ENCODE measurements at regions not wholly inside any gene's neighbourhood (a gene's known extent, or its start where the extent isn't known, plus 50 kb on each side); places are given as distances from the start of the nearest gene placed in this dataset.

DNA sequence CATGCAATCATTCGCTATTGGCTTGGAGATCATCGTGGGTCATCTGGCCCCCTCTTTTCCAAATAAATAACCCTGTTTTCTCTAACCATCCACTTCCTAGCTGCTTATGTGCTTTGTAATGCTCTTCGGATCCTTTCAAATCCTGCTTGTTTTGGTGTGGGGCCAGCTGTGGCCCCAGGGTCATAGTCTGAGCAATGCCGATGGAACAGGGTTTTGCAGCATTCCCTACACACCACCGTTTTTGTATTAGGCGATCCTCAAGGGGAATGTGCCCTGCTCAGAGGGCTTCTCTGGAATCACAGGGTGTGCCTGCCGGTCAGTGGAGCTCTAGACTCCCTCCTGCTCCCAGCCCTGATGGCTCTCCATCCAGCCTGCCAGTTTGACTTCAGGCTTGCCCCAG lies 78.1 kb upstream of the NRXN3 start:
- H3K4me2 ChIP-seq (ENCODE audit: low read depth, low read length), result peak overlapping the region; percentile 18; the same call in 1 of the 2 replicates
- no peaks in the 10 kb centered on the region for H4K20me1 ChIP-seq (ENCODE audit: insufficient read depth, low read length)
- no peak overlapping the region for H3K4me3 ChIP-seq (replicated peaks in 1 of 3; ENCODE audit: insufficient read depth in 1 of 3, low read depth in 2 of 3, low read length in 3 of 3)
- WGBS (ENCODE audit: low lambda C conversion rate), result 0% methylated on average over 6 of the region's 7 CpGs
- no peak overlapping the region for H3K27ac ChIP-seq (ENCODE audit: extremely low read length, insufficient read depth, low read length)
- H3K27me3 ChIP-seq (ENCODE audit: control insufficient read depth in 1 of 2, insufficient read depth in 2 of 2, low read length in 2 of 2), result peaks cover 5 to 44% of the 10 kb centered on the region in 2 experiments; a peak in 4 of 5 replicates
- peaks cover 22% of the 10 kb centered on the region for H3K4me1 ChIP-seq (ENCODE audit: insufficient read depth, low read length)
- H3K9me3 ChIP-seq (ENCODE audit: low read length), result no peaks in the 10 kb centered on the region
- intact Hi-C loops (cut with micrococcal nuclease; ENCODE audit: unreplicated experiment) (no loop called here), in situ Hi-C loops (cut with HindIII; ENCODE audit: extremely low pct_ligation_motif_present, low pct_unique_long_range_greater_than_20kb) (no loop called here)
- no peaks in the 10 kb centered on the region for H3K36me3 ChIP-seq (replicated peaks in 1 of 2; ENCODE audit: control insufficient read depth in 1 of 2, insufficient read depth in 2 of 2, low read length in 2 of 2)
- no peaks in the 10 kb centered on the region for H3K79me2 ChIP-seq (ENCODE audit: insufficient read depth, low read length)
- no peak for FAIRE-seq
- BruUV-seq (replicated peaks), result no TSS peak
- CTCF ChIA-PET (ENCODE audit: low intra/inter-chr PET ratio, low total read pairs), result no interaction called here
- H3K9ac ChIP-seq (ENCODE audit: insufficient read depth, low read depth, low read length), result no peak overlapping the region
- no peak for DNase-seq (ENCODE audit: low spot score)
- POLR2A ChIA-PET, result no interaction called here
- ATAC-seq, result no peak
- no peak overlapping the region for H2AFZ ChIP-seq (ENCODE audit: low read length)
- no peak for TF ChIP-seq ZNF644 (CRISPR knock-in tag; IDR thresholded peaks at IDR 0.05; ENCODE audit: low read depth)
- no peak for TF ChIP-seq ZNF891 (CRISPR knock-in tag; IDR thresholded peaks at IDR 0.05)
- no peak for TF ChIP-seq GZF1 (CRISPR knock-in tag; IDR thresholded peaks at IDR 0.05)
- no peak for TF ChIP-seq ZNF768 (CRISPR knock-in tag; IDR thresholded peaks at IDR 0.05)
- TF ChIP-seq ZNF792 (CRISPR knock-in tag; IDR thresholded peaks at IDR 0.05), result no peak
- TF ChIP-seq FOXP1 (IDR thresholded peaks at IDR 0.05), result no peak
- no peak for TF ChIP-seq FOXP1 (CRISPR knock-in tag; IDR thresholded peaks at IDR 0.05)
- no peak for TF ChIP-seq ZNF253 (CRISPR knock-in tag; IDR thresholded peaks at IDR 0.05; ENCODE audit: borderline replicate concordance)
- TF ChIP-seq SMAD3 (CRISPR knock-in tag; IDR thresholded peaks at IDR 0.05), result no peak
- TF ChIP-seq SUZ12 (IDR thresholded peaks at IDR 0.05; ENCODE audit: low read depth, low read length), result no peak
- TF ChIP-seq, protein P1, sequence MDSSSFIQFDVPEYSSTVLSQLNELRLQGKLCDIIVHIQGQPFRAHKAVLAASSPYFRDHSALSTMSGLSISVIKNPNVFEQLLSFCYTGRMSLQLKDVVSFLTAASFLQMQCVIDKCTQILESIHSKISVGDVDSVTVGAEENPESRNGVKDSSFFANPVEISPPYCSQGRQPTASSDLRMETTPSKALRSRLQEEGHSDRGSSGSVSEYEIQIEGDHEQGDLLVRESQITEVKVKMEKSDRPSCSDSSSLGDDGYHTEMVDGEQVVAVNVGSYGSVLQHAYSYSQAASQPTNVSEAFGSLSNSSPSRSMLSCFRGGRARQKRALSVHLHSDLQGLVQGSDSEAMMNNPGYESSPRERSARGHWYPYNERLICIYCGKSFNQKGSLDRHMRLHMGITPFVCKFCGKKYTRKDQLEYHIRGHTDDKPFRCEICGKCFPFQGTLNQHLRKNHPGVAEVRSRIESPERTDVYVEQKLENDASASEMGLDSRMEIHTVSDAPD (CRISPR knock-in tag; IDR thresholded peaks at IDR 0.05), result no peak
- TF ChIP-seq ZNF724P (CRISPR knock-in tag; IDR thresholded peaks at IDR 0.05; ENCODE audit: borderline replicate concordance), result no peak
- no peak for TF ChIP-seq MED13 (CRISPR knock-in tag; IDR thresholded peaks at IDR 0.05)
- TF ChIP-seq, protein P2, sequence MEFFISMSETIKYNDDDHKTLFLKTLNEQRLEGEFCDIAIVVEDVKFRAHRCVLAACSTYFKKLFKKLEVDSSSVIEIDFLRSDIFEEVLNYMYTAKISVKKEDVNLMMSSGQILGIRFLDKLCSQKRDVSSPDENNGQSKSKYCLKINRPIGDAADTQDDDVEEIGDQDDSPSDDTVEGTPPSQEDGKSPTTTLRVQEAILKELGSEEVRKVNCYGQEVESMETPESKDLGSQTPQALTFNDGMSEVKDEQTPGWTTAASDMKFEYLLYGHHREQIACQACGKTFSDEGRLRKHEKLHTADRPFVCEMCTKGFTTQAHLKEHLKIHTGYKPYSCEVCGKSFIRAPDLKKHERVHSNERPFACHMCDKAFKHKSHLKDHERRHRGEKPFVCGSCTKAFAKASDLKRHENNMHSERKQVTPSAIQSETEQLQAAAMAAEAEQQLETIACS (CRISPR knock-in tag; IDR thresholded peaks at IDR 0.05), result no peak
- TF ChIP-seq ZNF713 (CRISPR knock-in tag; IDR thresholded peaks at IDR 0.05), result no peak
- no peak for TF ChIP-seq CBX2 (IDR thresholded peaks at IDR 0.05; ENCODE audit: low read depth, low read length)
- no peak for TF ChIP-seq CBX2 (CRISPR knock-in tag; IDR thresholded peaks at IDR 0.05; ENCODE audit: low read depth)
- TF ChIP-seq JDP2 (CRISPR knock-in tag; IDR thresholded peaks at IDR 0.05; ENCODE audit: borderline replicate concordance), result no peak
- TF ChIP-seq, protein P3, sequence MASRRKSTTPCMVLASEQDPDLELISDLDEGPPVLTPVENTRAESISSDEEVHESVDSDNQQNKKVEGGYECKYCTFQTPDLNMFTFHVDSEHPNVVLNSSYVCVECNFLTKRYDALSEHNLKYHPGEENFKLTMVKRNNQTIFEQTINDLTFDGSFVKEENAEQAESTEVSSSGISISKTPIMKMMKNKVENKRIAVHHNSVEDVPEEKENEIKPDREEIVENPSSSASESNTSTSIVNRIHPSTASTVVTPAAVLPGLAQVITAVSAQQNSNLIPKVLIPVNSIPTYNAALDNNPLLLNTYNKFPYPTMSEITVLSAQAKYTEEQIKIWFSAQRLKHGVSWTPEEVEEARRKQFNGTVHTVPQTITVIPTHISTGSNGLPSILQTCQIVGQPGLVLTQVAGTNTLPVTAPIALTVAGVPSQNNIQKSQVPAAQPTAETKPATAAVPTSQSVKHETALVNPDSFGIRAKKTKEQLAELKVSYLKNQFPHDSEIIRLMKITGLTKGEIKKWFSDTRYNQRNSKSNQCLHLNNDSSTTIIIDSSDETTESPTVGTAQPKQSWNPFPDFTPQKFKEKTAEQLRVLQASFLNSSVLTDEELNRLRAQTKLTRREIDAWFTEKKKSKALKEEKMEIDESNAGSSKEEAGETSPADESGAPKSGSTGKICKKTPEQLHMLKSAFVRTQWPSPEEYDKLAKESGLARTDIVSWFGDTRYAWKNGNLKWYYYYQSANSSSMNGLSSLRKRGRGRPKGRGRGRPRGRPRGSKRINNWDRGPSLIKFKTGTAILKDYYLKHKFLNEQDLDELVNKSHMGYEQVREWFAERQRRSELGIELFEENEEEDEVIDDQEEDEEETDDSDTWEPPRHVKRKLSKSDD (CRISPR knock-in tag; IDR thresholded peaks at IDR 0.05; ENCODE audit: low read depth), result no peak

All from HepG2 (cell line).